Inflammatory macrophage (primary cell): ENCODE measurements at regions not wholly inside any gene's neighbourhood (a gene's known extent, or its start where the extent isn't known, plus 50 kb on each side); places are given as distances from the start of the nearest gene placed in this dataset.
"Not testable (repeated sequence)": the region's sequence is repeated elsewhere in the genome, so short reads cannot be mapped to it uniquely, and the experiment has no call there.

Experiments
- DNase-seq, 2 donors: peaks; one replicate each; pipeline ENCODE4 v3.0.0-alpha.2; 2020 to 2022

DNA sequence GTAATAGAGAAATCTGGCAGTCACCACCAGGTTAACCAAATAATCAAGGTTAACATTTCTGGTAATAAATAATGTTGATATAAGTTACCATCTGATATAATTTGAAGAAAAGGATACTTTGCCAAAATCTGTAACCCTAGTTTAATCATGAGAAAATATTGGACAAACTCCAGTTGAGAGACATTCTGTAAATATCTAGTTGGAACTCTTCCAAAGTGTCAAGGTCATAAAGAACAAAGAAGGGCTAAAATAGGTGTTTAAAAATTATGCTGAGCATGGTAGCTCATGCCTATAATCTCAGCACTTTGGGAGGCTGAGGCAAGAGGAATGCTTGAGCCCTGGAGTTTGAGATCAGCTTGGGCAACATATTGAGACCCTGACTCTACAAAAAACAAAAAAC lies 253.3 kb downstream of the MRPS30 start:
- DNase-seq = no peak

DNA sequence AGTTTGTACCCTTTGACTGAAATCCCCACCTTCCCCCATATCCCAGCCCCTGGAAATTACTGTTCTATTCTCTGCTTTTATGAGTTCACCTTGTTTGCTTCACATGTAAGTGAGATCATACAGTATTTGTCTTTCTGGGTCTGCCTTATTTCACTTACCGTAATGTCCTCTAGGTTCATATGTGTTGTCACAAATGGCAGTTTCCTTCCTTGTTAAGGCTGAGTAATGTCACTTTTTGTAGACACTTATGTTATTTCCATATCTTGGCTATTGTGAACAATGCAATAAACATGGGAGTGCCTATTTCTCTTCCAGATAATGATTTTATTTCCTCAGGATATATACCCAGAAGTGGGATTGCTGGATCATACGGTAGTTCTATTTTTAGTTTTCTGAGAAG lies 272.3 kb downstream of the MRPS30 start:
- no peak for DNase-seq

DNA sequence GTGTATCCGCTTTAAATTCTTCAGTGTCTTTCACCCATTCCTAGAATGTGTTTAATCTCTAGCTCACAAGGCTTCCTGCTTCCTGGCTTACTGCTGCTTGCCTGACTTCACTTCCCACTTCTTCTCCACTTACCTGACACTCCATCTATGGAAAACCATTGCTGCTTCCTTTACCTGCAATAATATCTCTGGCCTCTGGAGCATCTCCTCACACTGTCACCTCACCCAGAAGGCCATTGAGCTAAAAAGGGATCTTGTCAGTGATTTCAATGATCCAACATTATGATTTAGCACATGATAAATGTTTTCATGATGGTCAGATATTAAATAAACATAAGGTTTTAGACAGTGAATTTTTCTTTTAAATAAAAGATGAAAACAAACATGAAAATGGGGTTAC lies 281.1 kb downstream of the MRPS30 start:
- DNase-seq = no peak

DNA sequence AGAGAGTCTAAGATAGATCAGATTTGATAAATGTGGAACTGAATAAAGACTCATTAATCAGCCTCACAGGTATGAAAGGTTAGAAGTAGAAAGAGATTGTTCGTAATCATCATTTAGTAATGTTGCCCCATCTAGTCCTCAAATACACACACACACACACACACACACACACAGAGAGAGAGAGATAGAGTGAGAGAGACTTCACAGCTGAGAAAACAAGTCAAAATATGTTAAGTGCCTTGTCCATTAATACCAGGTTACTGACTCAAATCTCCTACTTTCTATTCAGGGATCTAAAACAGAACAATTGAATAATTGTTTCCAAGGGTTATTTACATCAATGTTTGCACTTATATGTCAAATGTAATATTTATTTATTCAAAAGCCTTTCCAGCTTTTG lies 284.6 kb downstream of the MRPS30 start:
- no peak for DNase-seq

DNA sequence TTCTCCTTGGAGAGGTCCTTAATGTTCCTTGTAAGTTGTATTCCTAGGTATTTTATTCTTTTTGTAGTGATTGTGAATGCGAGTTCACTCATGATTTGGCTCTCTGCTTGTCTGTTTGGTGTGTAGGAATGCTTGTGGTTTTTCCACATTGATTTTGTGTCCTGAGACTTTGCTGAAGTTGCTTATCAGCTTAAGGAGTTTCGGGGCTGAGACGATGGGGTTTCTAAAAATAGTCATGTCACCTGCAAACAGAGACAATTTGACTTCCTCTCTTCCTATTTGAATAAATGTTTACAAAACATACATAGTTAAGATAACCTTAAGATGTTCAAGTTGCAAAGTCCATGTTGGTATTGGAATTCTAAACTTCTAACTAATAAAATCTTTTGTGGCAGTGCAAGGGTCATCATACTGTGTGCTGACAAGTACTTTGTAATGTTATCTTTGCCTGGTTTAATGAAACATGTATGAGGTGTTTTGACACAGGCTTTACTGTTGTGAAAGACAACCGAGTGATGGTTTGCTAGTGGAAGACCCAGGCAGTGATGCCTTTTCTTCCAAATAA lies 286.2 kb downstream of the MRPS30 start:
- DNase-seq = no peak

DNA sequence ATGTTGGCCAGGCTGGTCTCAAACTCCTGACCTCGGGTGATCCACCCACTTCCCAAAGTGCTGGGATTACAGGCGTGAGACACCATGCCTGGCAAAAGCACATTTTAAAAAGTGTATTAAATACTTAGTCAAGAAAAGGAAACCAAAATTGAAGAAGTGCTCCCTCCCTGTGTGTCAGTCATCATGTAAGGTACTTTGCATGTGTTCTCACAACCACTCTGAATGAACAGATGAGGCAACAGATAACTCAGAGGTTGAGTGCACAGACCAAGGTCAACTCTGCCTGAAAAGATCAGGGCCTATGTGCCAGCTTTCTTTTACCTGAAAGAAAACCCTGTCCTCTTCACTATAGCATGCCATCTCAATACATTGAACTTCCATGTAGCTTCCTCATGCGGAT lies 289.7 kb downstream of the MRPS30 start:
- no peak for DNase-seq

DNA sequence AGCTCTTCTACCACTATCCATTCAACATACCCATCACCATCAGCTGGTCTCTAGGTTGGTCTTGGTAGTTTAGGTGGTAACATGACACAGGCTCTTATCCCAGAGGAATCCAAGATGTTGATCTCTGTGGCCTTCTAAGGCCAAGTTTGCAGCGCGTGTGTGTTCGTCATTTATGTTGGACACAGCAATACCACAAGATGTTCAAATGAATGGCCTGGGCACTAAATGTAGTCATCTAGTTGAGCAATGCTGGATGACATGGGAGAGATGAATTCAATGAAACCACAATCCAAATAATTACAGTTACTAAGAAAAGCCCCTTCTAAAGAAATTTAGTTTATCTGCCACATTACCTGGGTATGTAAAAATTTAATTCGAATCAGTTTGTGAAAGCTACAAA lies 292.4 kb downstream of the MRPS30 start:
- DNase-seq = no peak

DNA sequence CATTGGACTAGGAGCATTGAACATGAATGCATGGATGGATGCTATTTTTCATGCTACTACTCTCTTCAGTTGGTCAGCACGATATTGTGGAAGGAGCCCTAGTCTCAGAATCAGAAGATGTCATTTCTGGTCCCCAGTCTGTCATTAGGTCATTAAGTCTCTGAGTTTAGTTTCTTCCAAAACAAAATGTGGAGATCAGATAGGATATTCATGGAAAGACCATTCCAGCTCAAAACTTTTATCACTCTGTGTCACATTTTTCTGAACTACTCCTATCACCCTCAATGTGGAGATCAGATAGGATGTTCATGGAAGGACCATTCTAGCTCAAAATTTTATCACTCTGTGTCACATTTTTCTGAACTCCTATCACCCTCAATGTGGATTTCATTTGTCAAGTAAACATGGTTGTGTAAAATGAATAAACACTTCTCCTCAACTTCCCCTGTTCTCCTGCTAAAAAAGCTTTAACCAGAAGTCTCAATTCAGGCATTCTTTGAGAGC lies 296.8 kb downstream of the MRPS30 start:
- DNase-seq = no peak

DNA sequence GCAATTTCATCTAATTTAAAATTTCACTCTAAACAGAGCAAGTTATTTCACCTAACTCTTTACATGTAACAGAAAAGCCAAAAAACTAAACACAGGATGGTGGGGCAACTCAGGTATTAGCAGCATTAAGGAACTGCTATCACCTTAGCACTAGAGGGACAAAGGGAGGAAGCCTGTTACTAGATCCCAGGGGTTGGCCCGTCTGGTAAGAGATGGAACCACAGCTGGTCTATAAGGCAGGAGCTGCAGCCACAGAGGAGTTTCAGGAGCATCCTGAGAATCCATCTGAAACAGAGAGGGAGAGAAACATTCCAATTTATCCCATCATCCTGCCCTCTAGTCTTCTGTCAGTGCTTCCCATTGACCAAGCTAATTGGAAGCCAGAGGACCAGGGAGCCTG lies 300.3 kb downstream of the MRPS30 start:
- DNase-seq = no peak

DNA sequence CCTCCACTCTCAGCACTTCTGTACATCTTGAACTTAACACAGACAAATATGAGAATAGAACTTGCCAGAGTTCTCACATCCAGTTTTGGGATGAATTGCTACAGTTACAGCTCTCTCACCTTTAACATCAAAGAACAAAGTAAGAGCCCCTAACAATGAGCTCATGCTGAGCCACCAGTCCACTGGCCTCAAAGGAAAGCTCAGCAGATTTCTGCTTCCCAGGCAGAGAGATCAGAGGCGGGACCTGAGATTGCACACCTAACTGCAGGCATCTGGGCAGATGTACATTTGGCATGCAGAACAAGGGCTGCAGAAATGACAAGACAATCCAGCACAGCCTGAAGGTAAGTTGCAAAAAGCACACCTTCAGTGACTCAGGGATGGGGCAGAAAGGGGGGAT lies 300.9 kb downstream of the MRPS30 start:
- no peak for DNase-seq

DNA sequence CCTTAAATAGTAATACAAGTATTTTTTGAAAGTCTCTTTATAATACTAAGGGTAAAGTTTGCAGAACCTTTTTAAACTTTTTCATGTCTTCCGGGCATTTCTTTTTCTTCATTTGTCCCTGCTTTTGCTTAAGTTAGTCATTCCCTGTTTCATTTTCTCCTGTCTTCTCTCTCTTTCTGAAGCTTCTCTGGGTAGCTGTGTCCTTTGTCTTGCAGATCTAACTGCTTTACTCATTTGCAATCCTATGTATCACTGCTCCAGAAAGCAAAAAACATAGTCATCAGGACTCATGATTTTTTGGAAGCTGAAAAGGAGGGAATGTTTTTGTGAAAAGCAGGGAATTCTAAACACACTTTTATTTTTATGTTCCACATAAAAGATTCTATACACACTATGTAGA lies 301.7 kb downstream of the MRPS30 start:
- DNase-seq = no peak

DNA sequence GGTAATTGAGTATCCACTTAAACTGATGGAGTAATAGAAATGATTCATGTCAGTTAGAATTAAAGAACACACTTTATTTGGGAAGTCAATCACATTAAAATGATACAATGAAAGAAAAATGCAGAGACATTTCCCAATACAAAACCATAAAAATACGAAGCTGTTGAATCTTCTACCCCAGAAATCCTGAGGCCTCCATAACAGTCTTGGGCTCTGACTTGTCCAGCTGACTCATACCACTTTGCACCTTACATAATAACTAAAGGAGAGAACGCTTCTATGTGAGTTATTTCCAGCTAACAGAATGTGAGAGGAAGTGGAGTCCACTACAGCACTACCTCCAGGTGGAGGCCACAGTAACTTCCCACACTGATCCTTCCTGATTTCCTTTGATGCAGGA lies 305.0 kb downstream of the MRPS30 start:
- DNase-seq = no peak

DNA sequence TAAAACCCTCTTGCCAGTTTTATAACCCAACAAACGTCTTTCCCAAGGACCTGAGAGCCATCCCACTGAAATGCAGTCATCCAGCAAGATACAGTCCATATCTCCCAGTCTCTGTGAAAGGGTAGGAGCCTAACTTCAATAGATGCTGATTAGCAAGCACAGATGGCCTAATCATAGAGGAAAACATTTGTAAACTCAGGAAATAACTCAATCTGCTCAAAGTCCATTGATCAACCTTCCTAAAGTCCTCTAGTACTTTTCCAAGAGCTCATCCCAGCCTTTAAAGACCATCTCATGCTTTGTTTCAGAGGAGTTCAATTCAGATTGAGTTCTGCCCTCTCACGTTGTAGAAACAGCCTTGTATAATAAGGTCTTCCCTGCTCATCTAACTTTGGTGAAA lies 324.2 kb downstream of the MRPS30 start:
- no peak for DNase-seq

DNA sequence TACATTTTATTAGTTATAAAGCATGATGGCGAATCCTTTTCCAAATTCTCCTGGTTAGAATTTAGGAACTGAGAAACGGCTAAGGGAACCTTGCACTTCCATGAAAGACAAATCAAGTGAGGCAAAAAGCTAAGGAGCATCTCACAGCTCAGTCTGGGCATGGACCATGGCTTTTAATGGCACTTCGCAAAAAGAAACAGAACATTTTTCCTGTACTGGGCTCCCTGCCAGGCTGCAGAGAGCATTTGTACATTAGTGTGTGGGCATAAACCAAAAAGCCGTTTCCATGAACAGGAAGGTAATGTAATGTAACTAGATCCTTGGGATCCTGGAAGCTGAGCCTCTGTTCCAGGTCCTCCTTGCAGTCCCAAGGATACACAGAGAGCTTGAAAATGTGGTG lies 354.2 kb downstream of the MRPS30 start:
- DNase-seq = no peak

DNA sequence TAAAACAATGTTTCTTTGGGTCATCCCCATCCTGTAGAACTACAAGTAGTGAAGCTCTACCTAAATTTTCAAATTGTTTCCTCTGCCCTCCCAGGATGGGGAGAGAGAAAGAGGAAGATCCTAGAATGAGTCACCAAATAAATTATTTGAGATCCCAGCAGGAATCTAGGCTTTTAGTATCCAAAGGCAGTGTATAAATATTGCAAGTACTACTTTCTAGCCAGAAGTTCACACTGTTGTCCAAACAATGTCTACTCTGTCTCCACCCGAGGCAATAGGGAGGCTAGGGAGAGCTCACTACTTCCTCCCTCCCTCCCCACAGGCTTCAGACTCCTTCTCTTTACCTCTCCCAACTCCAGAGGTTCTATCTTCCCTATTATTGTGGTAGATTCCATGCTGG lies 362.8 kb downstream of the MRPS30 start:
- no peak for DNase-seq

DNA sequence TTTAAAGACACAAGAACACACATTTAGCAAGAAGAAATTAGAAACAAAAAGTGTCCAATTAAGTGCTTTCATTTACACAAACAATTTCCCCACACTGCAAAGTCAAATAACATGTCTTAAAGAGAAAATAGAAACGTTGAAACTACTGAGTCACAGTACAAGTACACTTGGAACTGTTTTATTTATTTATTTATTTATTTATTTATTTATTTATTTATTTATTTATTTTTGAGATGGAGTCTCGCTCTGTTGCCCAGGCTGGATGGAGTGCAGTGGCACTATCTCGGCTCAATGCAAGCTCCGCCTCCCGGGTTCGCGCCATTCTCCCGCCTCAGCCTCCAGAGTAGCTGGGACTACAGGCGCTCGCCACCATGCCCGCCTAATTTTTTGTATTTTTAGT lies 363.9 kb downstream of the MRPS30 start:
- DNase-seq = not testable (repeated sequence)

DNA sequence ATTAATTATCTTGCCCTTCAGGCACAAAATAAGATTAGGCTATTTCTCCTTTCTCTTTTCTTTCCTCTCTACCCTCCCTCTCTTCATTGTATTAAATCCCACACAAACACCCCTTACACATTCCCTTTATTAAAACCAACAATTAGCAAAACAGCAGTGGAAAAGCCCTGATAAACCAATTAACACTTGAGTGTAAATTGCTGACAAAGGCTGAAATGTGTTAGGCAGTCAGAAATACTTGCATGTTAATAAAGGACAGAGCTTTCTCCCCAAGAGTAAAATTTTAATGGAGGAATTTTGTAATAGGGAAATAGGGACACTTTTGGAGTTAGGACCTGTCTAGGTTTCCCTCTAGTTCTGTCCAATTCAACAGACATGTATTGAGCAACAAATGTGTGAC lies 370.9 kb downstream of the MRPS30 start:
- DNase-seq = no peak

DNA sequence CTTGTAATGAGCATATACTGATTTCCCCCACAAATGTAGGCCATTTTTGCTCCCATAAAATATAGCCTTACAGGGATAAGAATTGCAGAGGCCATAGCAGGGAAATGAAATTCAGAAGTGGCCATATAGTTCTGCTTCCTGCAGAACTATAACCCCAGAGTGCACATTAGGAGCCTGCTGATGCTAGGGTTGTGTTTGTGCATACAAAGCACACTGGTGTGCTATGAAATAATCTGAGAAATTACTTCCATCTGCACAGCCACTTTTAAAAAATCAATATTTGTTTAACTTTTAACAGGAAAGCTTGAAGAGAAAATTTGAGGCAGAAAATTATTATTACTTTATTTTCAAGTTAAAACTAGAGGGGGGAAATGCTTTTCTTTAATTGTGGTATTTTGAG lies 380.3 kb downstream of the MRPS30 start:
- DNase-seq = no peak

DNA sequence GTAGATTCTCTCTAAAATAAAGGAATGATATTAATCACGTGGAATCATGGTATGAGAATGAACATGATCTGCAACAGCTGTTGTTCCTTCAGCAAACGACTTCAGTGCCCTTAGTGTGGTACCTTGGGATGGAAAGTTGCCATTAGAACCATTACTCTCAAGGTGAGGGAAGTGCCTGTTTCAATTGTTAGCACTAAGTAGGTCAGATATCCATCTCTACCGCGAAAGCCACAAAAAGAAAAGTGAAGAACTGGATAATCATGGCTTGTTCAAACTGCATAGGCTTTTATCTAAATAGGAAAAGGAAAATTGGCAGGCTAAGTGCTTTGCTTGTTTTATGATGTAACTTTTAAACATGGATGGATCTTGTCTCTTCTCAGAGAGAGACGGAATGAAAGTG lies 380.7 kb downstream of the MRPS30 start:
- DNase-seq = no peak

DNA sequence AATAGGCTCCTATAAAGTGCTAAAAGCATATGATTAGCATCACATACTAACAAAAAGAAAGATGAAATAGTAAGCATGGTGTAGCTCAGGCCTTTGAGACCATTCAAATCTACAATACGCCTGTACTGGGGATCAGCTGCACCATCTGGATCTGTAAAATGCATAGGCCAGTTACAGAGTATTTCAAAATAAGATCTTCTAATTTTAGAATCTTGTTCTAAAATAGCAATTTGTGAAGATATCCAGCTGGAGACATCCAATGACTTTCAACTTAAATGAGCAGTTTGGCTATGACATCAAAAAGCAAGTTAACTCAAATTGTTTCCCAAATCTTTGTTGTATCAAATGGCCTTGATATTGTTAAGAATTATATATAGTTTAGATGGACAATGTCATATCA lies 386.3 kb downstream of the MRPS30 start:
- DNase-seq = no peak
